ENCODE measurements at regions not wholly inside any gene's neighbourhood (a gene's known extent, or its start where the extent isn't known, plus 50 kb on each side); places are given as distances from the start of the nearest gene placed in this dataset.

- TF ChIP-seq CTCF (IDR thresholded peaks at IDR 0.05; ENCODE audit: low read depth, low read length, poor library complexity, severe bottlenecking) (no peak), EZH2phosphoT487 (IDR thresholded peaks at IDR 0.05; ENCODE audit: borderline replicate concordance, low read length) (no peak)
Measured at GRCh38 chr11:127590314-127590713, 589.7 kb upstream of the KIRREL3 start.

Measured in DOHH2 (cell line).